ENCODE measurements at regions not wholly inside any gene's neighbourhood (a gene's known extent, or its start where the extent isn't known, plus 50 kb on each side); places are given as distances from the start of the nearest gene placed in this dataset.
"Not testable (repeated sequence)": the region's sequence is repeated elsewhere in the genome, so short reads cannot be mapped to it uniquely, and the experiment has no call there.

DNA sequence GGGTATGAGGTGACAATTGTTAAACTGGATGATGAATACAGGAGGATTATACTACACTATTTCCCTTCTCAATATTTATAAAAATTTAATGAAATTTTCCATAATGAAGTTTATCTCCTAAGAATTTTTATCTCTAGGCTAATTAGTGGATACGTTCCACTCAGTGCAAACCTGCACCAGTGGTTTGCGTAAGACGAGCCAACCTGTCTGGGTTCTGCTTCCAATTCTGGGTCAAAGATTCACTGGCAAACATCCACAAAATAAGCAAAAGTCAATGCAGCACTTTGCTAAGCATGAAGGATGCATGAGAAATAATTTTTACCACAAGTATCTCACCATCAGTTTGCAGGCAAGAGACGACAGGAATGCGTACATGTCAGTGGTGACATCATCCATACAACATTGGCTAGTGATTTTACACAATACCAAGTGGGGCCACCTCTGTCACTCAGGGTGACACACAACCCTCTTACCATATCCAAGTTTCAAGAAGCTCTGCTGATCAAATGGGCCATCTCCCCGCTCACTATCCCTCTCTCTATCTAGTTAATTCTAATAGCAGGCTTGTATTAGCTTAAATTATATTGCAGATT lies 51.7 kb downstream of the FAM50B start:
- no peak for DNase-seq (ENCODE audit: low read depth in 2 of 3, low spot score in 2 of 3)

DNA sequence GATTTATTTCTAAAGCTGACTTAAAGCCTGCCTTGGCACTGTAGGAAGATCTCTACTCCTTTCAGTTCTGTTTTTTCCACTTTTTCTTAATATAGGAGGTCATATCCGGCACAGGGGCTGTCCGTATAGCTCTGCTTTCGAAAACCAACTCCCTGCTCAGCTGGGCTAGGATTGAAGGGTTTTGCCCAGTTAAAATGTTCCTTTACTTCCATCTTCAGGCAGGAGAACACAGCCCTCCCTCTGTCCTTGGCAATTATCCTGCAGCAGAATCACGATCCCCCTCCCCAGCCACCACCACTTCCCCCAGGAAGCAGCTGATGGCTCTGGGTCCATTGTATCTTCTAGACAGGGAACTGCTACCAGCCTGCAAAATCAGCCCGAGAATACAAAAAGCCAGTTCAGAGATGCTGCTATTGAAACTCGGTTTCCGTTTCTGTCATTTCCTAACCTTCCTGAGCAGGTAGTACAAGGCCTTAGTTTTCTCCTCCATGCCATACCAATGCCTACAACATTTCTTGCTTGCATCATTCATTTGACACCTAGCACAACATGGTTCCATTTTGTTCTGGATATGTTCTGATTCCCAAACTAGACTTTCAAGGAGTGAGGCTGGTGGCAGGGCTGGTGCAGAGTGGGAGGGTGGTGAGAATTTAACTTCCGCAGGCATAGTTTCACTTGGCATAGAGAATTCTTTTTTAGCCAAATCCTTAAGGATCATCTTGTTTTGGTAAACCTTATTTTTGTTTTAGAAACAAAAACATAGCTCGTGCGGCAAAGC lies 53.9 kb downstream of the FAM50B start:
- DNase-seq (ENCODE audit: low read depth in 2 of 3, low spot score in 2 of 3): no peak

DNA sequence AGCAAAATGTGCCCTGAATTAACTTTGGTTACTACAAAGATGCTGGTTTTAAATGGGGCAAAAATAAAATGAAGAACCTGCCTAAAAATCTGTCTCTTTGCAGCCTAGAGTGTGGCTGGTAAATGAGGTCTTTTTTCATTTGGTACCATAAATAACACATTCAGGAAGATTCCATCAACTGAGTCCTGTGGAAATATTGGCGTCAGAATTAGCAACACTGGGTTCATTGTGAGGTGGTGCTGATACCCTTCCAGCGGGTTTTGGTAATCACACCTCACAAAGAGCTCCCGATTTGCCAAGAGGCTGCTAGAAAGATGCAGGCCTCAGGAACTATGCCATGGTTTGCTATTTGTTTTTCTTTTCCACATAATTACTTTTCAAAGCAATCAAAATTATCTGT lies 55.3 kb downstream of the FAM50B start:
- DNase-seq (ENCODE audit: low read depth in 2 of 3, low spot score in 2 of 3): no peak

DNA sequence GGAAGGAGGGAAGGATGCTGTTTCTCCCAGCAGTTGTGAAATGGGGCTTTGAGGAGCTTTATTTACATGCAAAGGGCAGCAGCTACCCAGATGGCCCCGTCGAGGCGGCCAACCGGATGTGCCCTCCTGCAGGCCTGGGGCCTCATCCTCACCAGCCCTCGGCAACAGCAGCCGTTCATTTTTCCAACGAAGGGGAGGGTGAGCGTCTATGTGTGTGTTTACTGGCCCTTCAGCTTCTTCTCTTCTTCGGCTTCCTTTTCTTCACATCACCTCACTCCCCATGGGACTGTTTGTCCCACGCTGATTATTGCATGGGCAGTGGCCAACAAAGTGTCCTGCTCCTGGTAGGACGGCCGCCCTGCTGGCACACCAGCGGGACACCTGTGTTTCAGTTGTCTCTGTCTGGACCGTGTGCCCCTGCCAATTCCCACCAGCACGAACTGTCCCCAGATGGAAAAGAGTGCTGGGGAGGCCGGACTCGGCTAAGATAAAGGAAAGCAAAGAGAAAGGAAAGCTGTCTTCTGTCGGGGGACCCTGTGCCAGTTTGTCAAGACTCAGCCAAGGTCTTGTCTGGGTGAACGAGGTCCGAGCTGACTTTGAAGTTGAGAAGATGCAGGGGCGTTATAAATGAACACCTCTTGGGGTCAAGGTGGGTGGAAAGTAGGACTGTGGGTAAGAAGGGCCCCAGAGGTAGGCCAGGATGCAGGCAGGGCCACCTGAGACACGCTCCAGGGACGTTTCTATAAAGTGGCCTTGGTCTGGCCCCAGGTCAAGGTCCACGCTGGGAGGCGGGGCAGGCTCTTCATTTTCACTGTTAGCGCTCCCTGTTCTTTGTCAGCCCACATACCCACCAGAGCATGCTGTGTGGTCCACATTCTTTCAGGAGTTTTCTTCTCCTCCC lies 57.0 kb downstream of the FAM50B start:
- no peak for DNase-seq (ENCODE audit: low read depth in 2 of 3, low spot score in 2 of 3)

DNA sequence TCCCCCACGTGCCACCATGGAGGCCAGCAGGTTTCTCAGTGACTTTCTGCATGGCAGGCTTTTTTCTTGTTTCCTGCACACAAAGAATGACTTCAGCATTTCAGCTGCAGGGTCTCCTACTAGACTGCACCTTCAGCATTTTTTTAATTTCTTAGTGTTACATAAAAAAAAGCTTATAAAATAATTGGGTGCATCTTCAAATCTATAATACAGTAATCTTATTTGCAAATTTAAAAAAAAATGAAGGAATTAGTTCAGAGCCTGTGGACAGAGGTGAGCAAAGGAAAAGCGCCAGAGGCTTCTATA lies 57.6 kb downstream of the FAM50B start:
- no peak for DNase-seq (ENCODE audit: low read depth in 2 of 3, low spot score in 2 of 3)

DNA sequence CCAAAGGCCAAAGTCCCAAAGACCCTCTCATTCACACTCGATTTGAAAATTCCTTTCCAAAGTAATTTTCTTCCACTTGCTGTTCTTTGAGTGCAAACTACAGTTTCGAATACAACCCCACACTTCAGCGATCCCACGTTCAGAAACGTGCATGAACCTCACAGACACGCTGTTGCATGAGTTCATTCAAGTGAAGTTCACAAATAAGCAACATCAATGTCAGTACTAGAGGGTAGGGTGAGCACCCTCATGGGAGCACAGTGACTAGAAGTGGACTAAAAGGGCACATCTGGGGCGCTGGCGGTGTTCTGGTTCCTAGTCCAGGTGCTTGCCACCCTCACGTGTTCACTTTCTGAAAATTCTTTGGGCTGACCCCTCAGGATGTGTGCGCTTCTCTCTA lies 59.0 kb downstream of the FAM50B start:
- DNase-seq (ENCODE audit: low read depth in 2 of 3, low spot score in 2 of 3): no peak

DNA sequence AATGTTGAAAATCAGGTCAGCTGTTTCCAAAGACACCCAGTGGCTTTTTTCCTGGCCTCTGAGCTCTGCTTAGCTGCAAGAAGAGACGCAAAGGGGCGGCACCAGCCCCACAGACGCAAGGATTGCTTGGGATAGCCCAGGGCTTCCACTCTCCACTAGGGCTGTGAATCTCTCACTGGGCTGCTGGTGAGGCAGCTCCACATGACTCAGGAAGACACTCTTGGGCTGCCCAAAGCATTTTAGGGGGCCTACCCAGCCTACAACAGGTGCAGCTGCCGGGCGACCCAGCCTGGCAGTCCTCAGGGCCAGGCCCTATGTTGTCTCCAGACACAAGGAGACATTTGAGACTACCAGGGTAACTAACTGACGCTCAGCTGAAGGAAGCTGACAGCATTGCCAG lies 59.8 kb downstream of the FAM50B start:
- no peak for DNase-seq (ENCODE audit: low read depth in 2 of 3, low spot score in 2 of 3)

DNA sequence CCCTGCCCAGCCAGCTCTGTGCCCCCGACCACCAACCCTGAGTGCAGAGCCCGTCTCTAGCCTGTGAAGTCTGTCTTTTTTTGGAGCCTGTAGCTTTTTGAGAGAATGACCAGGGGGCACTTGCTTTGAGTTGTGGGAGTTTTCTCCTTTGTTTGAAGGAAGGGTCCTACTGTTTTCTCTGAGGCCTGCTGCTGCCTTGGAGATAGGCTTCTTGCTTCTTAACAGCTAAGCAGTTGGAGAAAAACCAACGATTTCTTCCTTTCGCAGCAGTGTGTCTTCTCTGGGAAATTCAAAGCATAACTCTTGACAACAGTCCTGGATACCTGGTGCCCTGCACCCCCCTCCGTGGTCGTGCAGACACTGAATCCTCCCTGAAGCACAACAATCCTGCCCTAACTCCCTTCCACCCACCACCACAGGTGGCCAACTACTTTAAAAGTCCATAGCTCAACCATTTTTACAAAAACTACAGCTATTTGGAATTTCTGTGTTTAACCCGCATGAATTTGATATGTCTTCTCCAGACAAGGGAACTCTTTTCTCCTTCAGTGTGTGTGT lies 61.0 kb downstream of the FAM50B start:
- DNase-seq (ENCODE audit: low read depth in 2 of 3, low spot score in 2 of 3): no peak

DNA sequence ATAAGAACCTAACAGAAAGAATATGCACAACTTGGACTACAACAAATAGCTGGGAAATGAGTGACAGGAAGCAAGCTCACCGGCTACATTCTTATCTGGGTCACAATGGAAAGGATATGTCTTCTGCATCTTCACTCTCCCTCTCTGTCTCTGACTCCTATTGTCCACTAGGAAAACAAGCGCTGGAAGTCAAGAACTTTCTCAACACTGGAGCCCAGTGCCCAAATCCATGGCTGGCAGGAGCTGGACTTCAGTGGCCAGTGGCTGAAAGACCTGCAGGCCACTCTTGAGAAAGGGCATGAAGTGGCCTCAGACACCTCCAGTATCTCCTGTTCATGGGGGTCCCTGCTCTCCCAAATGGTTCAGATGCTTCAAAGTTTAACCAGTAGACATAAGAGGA lies 62.0 kb downstream of the FAM50B start:
- no peak for DNase-seq (ENCODE audit: low read depth in 2 of 3, low spot score in 2 of 3)

DNA sequence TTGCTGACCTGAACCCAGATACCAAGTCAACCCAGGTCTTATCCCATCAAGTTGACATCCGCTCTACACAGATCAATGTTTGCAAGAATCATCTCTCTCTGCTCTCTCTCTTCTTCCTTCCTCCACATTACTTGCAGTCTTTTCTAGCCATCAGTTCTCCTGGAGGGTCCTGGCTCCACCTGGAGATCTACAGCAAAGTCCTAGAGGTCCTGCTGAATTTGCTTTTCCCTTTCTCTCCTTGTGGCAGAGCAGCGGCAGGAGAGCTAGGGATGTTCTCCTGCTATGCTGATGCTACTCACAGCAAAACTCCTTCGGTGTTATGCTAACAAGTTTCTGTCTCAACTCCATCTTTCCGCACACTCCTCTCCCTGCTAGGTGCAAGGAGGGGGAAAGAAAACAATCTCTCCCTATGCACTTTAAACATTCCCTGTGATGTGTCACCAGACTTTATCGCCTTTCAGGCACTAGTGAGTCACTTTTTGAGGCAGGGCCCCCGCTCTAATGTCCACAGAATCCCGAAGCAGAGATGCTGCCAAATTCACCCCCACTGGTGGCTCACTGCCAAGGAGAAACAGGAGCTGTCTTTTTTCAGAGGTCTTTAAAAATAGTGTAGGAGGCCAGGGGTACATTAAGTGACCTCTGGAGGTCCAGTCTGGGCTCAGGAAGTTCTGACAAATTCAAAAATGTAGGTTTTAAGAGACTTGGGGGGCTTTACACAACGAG lies 62.6 kb downstream of the FAM50B start:
- no peak for DNase-seq (ENCODE audit: low read depth in 2 of 3, low spot score in 2 of 3)

DNA sequence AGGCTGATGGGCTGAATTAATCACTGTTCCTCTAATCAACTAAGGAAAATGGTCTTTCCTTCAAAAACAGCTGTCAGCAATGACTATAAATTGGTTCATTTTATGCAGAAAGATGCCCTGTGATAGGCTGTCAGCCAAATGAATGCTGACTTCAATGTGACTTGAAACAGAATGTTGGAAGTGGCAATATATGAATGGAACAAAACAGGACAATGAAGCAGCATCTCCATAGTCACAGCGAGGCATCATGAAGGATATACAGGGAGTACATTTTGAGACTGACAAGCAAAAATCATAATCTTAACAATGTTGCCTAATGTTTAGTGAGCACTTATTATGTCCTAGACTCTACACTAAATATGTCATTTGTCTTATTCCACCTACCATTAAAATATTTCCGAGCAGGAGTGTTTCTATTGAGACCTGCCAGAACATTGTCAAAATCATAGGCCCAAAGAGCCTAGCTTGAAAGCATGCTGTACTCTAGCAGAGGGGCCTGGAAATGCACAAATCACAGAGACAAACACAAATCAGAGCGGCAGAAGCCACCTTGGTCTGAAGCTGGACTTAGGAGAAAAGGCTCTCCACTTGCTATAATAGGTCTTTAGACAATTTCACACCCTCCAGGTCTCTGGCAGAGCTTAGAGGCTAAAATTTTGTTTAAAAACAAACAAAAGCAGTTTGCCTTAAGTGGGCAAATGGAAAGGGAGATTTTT lies 63.3 kb downstream of the FAM50B start:
- no peak for DNase-seq (ENCODE audit: low read depth in 2 of 3, low spot score in 2 of 3)

DNA sequence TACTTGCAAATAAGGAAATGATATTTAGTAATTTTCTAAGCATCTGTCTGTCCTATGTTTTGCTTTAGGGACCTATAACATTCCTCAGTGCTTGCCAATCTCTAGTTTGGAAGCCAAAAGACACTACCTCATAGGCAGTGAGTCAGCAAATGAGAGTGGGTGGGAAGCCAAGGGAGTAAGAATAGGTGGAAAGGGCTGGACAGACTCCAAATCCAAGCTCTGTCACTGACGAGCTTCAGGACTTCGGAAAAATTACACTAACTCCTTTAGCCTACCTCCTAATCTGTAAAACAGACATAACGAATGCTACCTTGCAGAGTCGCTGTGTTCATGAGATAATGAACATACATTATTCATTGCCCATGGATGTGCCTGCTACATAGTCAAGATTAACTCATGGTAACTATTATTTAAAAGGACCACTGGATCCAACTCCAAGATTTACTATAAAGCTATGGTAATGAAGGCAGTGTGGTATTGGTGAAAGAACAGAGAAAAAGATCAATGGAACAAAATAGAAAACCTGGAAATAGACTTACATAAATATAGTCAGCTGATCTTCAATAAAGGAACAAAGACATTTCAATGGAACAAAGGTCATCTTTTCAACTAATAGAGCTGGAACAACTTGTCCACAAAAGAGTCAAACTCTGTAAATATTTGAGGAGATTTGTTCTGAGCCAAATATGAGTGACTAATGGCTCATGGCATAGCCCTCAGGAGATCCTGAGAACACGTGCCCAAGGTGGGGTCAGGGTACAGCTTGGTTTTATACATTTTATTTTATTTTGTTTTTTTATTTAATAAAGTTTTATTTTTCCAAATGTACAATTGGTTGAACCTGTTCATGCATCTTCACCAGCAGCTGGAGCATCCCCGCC lies 64.1 kb downstream of the FAM50B start:
- DNase-seq (ENCODE audit: low read depth in 2 of 3, low spot score in 2 of 3): no peak

DNA sequence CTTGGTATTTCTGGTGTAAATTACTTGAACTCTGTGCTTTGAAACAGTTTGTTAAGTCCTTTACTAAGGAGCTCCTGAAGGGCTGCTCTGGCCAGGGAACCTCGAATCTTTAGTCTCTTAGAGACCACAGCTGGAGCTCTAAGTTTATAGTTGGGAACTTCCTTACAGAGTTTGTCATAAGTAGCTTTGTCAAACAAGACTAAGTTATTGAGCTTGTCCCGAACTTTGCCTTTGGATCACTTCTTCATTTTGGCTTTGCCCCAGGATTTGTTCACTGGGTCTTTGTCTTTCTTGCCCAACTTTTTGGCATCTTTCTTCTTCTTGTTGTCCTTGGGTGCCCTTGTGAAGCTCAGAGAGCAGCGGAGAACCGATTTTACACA lies 64.8 kb downstream of the FAM50B start:
- DNase-seq (ENCODE audit: low read depth in 2 of 3, low spot score in 2 of 3): no peak

DNA sequence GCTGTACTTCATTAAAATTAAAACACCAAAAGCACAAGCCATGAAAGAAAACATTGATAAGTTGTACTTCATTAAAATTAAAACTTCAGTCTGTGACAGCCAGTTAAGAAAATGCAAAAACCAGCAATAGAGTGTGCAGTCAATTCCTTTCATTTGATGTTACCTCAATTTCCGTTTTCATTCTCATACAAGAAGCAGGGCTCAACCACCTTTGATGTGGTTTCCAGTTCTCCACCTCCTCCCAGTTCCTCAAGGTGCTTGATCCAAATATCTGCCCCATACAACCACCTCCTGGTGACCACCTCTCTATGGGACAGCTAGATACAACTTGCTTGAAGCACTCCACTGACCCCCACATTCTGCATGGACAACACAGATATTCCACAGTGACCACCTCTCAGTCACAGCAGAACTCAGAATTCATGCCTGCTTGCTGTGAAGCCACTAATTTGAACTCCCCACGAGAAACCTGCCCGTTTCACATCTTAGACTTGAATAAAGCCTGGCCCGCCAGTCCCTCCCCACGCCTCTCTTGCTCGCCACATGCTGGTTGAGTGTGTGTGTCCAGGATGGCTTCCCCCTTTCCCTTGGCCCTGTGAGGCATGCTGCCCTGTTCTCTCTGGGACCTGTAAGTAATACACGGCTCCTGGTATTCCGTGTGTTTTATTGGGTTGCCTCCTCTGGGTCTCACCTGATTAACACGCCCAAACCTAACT lies 66.1 kb downstream of the FAM50B start:
- no peak for DNase-seq (ENCODE audit: low read depth in 2 of 3, low spot score in 2 of 3)

DNA sequence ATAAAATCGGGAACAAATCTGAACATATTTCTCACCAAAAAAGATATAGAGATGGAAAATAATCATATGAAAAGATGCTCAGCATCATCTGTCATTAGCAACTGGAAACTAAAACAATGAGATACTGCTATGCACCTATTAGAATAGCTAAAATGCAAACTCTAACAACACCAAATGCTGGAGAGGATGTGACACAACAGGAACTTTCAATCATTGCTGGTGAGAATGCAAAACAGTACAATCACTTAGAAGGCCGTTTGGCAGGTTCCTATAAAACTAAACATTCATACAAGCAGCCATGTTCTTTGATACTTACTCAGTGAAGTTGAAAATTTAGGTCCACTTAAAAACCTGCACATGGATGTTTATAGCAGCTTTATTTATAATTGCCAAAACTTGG lies 67.0 kb downstream of the FAM50B start:
- no peak for DNase-seq (ENCODE audit: low read depth in 2 of 3, low spot score in 2 of 3)

DNA sequence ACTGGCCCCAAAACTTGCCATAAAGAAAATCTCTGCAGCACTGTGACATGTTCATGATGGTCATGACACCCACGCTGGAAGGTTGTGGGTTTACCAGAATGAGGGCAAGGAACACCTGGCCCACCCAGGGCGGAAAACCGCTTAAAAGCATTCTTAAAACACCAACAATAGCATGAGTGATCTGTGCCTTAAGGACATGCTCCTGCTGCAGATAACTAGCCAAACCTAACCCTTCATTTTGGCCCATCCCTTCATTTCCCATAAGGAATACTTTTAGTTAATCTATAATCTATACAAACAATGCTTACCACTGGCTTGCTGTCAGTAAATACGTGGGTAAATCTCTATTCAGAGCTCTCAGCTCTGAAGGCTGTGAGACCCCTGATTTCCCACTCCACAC lies 67.6 kb downstream of the FAM50B start:
- DNase-seq (ENCODE audit: low read depth in 2 of 3, low spot score in 2 of 3): not testable (repeated sequence)

DNA sequence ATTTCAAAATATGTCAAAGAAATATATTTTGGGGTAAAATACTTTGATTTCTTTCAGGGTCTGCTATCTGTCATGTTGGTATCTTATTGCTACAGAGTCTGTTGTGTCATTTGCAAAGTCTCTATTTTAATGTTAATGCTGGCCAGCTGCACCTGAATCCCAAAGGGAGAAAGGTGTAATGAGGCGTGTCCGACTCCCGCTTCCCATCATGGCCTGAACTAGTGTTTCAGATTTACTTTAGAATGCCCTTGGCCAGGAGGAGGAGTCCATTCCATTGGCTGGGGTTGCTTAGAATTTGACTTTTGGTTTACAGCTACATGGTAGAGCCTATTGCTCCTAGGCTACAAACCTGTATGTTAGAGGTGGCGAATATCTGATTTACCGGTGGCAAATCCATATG lies 69.3 kb downstream of the FAM50B start:
- no peak for DNase-seq (ENCODE audit: low read depth in 2 of 3, low spot score in 2 of 3)

DNA sequence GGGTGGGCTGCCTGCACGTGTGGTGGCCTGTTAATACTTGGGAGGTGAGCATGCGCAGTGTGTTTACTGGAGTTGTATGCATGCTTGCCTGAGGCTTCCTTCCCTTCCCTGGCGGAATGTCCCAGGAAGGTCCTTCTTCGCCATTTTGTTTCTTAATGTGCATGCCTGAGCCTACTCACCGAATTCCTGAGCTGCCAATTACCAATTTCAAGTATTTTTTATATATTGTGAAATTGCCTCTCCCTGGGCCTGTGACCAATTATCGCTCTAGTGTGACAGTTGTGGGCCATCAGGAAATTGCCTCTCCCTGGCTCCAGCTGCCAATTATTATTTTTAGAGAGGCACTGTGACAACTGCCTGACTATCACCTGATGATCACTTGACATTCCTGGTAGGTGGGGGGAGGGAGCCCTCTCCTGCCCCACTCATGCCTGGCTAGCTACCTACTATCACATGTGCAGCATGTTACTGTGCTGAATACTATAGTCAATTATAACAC lies 70.0 kb downstream of the FAM50B start:
- DNase-seq (ENCODE audit: low read depth in 2 of 3, low spot score in 2 of 3): no peak

DNA sequence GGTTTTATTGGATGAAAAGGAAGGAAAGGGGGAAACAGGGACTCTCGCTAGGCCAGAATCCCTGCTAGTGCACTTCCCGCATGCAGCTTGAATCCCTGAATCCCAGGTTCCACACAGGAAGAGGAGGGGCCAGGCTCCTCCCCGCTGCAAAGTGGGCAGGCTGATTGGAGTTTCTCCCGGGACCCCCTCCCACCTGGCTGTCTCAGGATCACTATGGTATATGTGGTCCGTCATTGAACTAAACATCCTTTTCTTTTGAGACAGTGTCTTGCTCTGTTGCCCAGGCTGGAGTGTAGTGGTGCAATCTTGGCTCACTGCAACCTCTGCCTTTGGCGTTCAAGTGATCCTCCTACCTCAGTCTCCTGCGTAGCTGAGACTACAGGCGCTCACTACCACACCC lies 70.7 kb downstream of the FAM50B start:
- no peak for DNase-seq (ENCODE audit: low read depth in 2 of 3, low spot score in 2 of 3)

All from activated CD8-positive, alpha-beta memory T cell treated with anti-CD3 and anti-CD28 coated beads for 48 hours (primary cell).